ENCODE measurements at regions not wholly inside any gene's neighbourhood (a gene's known extent, or its start where the extent isn't known, plus 50 kb on each side); places are given as distances from the start of the nearest gene placed in this dataset.
"Not testable (repeated sequence)": the region's sequence is repeated elsewhere in the genome, so short reads cannot be mapped to it uniquely, and the experiment has no call there.

DNA sequence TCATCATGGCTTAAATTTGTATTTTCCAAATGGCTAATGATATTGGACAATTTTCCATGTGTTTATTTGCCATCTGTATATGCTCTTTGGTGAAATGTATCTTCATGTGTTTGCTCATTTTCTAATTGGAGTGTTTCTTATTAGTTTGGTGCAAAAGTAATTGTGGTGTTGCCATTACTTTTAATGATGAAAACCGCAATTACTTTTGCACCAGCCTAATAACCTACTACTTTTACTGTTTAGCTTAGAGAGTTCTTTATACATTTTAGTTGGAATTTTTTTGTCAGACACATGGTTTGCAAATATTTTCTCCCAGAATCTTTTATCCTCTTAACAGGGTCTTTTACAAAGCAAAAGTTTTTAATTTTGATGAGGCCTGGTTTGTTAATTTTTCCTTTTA is 141.0 kb upstream of the AGTR1 start:
- in situ Hi-C loops (cut with HindIII; ENCODE audit: low pct_ligation_motif_present, low pct_unique_long_range_greater_than_20kb, low sequenced_read_pairs) = no loop called here
- no peak for DNase-seq

DNA sequence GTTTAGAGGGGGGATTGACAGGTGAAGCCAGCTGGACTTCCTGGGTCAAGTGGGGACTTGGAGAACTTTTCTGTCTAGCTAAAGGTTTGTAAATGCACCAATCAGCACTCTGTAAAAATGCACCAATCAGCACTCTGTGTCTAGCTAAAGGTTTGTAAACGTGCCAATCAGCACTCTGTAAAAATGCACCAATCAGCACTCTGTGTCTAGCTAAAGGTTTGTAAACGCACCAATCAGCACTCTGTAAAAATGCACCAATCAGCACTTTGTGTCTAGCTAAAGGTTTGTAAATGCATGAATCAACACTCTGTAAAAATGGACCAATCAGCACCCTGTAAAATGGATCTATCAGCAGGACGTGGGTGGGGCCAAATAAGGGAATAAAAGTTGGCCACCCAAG is 120.1 kb upstream of the AGTR1 start:
- in situ Hi-C loops (cut with HindIII; ENCODE audit: low pct_ligation_motif_present, low pct_unique_long_range_greater_than_20kb, low sequenced_read_pairs); DNase-seq: not testable (repeated sequence)

DNA sequence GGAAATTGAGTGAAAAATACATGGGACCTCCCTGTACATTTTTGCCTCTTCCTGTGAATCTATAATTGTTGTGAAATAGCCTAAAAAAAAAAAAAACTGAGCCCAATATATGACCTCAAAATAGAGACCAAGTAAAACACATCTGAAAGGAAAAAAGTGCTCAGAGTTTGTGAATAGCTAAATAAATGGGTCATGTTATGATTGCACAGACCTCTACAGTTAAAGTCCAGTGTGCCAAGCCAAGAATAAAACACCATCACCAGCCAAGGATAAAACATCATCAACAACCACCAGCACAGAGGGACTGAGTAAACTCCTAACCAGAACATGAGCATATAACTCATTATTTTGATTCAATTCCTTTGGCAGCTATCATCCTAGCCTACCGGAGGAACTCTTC is 115.6 kb upstream of the AGTR1 start:
- in situ Hi-C loops (cut with HindIII; ENCODE audit: low pct_ligation_motif_present, low pct_unique_long_range_greater_than_20kb, low sequenced_read_pairs) = no loop called here
- DNase-seq = no peak

DNA sequence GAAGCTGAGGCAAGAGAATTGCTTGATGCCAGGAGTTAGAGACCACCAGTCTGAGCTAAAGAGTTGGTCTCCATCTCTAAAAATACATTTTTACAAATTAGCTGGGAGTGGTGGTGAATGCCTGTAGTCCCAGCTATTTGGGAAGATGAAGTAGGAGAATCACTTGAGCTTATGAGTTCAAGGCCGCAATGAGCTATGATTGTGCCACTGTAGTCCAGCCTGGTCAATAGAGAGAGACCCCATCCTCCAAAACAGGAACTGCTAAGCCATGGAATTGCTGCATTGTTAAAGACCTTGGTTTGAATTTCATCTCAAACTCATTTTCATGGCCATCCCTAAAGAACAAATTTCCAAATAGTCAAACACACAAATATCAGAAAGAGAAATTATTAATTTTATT is 113.9 kb upstream of the AGTR1 start:
- in situ Hi-C loops (cut with HindIII; ENCODE audit: low pct_ligation_motif_present, low pct_unique_long_range_greater_than_20kb, low sequenced_read_pairs) = no loop called here
- DNase-seq = no peak

DNA sequence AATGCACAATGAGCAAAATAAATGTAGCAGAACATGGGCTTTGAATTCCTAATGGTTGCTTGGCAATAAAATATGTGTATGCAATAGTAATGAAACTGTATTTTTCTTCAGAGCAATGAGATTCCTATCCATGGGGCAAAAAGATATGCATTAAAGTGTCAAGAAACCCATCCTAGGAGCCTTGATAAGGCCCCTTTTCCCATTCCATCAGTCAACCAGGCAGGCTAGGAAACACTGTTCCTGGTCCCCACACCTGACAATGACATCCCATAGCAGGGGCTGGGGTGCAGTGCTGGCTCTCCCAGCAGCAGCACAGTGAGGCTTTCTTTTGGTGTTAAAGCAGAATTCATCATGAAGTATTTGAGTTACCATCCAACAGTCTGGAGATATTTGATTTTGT is 113.3 kb upstream of the AGTR1 start:
- in situ Hi-C loops (cut with HindIII; ENCODE audit: low pct_ligation_motif_present, low pct_unique_long_range_greater_than_20kb, low sequenced_read_pairs) = no loop called here

DNA sequence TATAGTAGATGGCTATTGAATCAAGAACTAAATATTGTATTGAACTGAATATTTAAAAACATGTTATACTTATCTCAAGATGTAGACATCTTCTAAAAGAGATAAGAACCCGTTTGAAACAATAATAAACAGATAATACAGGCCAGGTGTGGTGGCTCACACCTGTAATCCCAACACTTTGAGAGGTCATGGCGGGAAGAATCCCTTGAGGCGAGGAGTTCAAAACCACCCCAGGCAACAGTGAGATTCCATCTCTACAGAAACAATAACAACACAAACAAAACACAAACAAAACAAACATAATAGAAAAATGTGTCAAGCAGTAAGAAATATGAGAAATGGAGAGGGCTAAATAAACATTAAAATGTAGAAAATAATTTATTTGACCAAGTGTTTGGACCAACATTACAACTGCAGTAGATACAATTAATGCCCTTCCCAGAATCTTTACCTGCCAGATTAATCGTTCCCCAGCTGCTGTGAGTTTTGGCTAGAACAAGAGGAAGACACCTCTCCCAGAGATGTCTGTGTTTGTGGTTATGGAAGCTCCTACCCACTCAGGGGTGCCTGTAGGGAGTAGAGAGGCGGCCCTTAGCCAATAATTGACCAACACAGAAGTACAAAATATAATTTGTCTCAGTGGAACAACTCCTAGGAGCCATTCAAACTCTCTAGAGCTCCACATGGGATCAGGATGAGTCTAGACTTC is 111.9 kb upstream of the AGTR1 start:
- no peak for DNase-seq
- in situ Hi-C loops (cut with HindIII; ENCODE audit: low pct_ligation_motif_present, low pct_unique_long_range_greater_than_20kb, low sequenced_read_pairs) = no loop called here

More for the DNA sequence above, 113.3 kb upstream of the AGTR1 start:
- no peak for DNase-seq

DNA sequence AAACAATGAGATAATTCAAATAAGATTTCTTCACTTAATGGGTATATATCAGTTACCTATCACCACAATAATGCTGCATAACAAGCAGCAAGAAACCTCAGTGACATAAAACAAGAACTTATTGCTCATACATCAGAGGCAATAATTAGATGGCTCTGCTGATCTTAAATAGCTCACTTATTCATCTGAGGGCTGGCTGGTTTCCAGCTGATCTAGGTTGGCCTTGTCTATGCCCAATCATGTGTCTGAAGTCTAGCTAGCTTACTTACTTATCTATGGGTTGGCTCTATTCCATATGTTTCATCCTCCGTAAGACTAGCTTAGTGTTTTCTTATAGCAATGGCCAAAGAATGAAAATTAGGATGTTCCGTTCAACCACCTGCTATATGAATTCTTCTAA is 109.4 kb upstream of the AGTR1 start:
- DNase-seq = no peak
- in situ Hi-C loops (cut with HindIII; ENCODE audit: low pct_ligation_motif_present, low pct_unique_long_range_greater_than_20kb, low sequenced_read_pairs) = no loop called here

DNA sequence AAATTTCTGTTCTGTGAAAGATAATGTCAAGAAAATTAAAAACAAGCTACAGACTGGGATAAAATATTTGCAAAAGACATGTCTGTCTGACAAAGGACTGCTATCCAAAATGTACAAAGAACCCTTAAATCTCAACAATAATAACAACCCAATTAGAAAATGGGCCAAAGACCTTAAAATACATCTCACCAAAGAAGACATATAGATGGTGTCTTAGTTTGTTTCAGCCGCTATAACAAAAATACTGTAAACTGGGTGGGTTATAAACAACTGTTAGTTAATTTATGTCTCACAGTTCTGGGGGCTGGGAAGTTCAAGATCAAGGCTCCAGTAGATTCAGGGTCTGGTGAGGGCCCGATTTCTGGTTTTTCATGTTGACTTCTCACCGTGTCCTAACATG is 106.2 kb upstream of the AGTR1 start:
- in situ Hi-C loops (cut with HindIII; ENCODE audit: low pct_ligation_motif_present, low pct_unique_long_range_greater_than_20kb, low sequenced_read_pairs) = no loop called here
- no peak for DNase-seq

DNA sequence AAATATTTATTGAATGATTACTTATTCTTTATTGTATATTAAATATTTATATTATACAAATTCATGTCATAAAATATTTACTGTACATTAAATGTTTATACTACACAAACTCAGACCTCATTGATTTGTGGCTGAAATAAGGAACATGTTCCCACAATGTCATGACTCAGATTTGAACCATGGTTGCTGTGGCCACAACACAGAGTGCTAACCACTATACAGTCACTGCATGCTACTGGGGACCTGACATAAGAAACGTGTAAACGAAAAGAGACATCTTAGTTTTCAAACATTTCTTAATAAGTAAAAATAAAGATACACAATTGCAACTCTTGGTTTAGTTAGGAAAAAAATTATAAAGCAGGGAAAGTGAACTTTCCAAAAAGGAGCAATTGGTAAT is 99.1 kb upstream of the AGTR1 start:
- in situ Hi-C loops (cut with HindIII; ENCODE audit: low pct_ligation_motif_present, low pct_unique_long_range_greater_than_20kb, low sequenced_read_pairs) = no loop called here
- DNase-seq = no peak

DNA sequence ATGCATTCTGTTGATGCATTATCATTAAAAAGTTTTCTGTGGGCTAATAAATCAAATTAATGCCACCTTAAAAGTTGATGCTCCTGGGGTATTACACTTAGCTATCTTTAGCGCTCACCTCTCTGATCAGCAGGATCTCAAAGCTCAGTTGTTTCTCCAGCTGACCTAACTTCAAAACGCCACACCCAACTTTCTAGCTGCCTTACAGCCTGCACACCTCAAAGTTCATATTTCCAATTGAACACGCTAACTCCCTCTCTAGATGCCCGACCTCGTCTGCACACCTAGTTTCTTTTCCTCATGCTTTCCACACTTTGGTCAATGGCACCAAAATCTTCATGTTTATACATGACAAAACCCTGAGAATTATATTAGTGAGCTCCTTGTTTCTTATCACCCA is 98.2 kb upstream of the AGTR1 start:
- no peak for DNase-seq
- in situ Hi-C loops (cut with HindIII; ENCODE audit: low pct_ligation_motif_present, low pct_unique_long_range_greater_than_20kb, low sequenced_read_pairs) = no loop called here

DNA sequence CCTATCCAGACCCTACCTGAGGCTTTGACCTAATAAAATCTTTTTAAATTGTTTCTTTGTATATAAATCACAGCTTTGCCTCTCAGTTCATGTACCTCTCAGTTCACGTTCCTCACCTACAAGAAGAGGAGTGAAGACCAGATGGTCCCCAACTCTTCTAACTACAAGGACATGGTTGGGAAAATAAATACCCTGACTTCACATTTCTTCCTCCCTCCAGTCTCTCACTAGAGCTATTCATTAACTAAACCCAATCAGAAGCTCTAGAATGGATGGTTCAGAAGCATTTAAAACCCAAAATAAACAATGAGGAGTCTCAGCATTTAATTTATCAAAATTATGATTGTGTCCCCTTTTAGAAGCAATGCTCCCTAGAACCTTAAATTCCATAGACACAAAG is 97.3 kb upstream of the AGTR1 start:
- no peak for DNase-seq
- in situ Hi-C loops (cut with HindIII; ENCODE audit: low pct_ligation_motif_present, low pct_unique_long_range_greater_than_20kb, low sequenced_read_pairs) = no loop called here

DNA sequence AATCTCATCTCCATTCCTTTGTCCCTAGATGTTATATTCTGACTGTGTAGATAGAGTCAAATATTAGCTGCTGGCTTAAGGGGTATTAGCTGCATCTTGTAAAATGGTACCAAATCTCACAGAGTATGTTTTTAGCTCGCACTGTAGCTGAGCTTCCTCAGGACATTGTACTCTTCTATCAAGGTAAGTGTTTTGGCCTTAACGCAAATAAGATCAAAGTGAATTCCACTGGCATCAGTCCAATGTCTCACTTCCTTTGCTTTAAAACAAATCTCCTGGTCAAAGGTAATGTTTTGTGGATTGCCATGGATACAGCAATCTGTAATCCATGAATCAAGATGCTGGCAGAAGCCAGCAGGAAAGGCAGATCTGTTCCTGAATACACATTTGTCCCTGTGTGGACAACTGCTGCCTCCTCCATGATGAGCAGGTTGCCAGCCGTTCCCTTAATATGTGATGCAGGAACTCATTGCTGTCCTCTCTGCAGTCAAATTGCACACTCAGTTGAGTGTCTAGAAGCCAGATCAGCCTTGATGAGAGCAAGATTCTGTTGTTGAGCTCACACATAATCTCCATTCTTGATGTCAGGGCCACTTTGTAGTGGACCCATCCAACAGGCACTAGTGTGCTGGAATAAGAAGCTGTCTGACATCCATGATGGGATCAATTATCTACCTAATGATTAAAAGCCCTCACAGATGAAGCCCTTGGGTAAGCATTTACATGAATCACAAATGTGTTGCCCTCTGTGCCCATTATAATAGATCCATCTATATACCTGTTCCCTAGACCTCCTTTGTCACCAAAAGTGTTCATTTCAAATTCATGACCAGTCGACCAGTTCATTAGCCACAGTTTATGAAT is 96.6 kb upstream of the AGTR1 start:
- DNase-seq = no peak
- in situ Hi-C loops (cut with HindIII; ENCODE audit: low pct_ligation_motif_present, low pct_unique_long_range_greater_than_20kb, low sequenced_read_pairs) = no loop called here

DNA sequence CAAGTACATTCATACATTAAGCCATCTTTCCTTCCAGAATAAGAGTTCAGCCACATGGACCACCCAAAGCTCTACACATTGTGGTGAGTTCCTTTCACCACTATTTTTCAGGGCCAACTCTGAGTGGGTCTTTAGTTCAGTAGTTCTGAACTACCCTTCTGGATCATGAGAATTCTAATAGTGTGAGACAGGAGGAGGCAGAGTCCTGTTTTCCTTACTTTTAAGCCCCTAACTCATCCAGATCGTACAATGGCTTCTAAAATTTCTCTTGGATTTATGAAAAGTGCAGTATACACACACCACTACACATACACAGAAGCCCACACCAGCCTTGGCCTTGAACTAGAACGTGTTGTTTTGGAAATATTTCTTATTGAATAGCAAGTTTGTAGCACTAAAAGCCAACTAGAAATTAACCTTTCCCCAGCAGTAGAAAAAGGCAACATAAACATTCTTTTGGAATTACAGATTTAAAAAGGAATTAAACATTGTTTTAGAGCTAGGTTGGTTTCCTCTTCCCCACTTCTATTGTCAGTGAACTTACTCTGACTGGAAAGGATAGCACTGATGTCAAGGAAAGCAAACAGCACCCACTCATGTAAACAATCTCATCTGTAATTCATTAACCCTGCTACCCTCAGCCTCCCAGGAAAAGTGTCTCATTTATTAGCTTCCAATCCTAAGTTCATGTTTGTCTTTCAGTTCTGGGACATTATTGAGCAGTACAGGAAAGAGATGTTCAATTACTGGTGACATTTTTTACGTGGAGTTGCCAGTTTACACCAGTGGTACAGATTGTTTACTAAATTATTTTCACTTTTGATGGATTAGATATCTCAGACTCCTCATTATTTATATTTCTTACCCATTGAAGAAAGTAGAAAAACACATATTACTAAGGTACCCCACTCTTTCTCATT is 95.7 kb upstream of the AGTR1 start:
- DNase-seq = no peak
- in situ Hi-C loops (cut with HindIII; ENCODE audit: low pct_ligation_motif_present, low pct_unique_long_range_greater_than_20kb, low sequenced_read_pairs) = no loop called here

DNA sequence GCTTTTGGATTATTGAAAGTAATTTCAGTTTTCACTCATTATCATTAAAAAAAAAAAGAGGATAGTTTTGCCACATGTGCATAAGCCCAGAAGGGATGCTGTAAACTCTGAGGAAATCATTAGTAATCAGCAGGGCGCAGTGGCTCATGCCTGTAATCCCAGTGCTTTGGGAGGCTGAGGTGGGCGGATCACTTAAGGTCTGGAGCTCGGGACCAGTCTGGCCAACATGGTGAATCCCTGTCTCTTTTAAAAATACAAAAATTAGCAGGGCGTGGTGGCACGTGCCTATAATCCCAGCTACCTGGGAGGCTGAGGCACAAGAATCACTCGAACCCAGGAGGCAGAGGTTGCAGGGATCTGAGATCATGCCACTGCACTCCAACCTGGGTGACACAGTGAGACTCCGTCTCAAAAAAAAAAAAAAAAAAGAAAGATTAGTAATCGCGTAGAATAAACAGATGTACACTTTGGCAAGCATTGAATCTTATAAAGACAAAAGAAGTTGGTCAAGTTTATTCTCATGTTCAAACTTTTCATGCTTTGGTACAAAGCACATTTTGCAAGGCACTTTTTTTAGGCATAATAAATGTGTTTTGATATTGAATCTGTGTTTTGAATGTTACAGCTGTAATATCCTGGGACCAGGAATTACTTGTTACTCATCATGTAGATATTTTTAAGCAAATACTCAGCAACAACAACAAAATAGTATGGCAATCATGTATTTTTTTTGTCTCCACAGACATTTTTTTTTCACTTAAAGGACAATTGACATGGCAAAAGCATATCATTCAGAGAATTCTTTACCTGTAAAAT is 93.2 kb upstream of the AGTR1 start:
- DNase-seq = no peak

DNA sequence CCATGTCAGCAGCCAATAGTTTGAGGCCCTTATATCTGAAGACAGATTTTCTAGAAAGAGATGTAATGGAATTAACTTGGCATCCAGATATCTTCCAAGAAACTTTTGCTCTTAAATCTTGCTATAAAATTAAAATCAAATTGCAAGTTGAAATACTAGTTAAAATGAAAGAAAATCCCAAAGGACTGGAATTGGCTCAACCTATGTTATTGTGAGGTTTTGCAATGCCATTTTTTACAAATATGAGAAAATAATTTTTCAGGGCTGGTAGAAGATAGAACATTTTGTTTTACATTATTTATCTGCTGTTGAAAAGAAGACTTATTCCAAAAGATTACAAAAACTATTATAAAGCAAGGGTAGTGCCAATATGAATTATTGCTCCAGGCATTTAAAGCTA is 92.2 kb upstream of the AGTR1 start:
- in situ Hi-C loops (cut with HindIII; ENCODE audit: low pct_ligation_motif_present, low pct_unique_long_range_greater_than_20kb, low sequenced_read_pairs) = no loop called here
- DNase-seq = no peak

More for the DNA sequence above, 93.2 kb upstream of the AGTR1 start:
- in situ Hi-C loops (cut with HindIII; ENCODE audit: low pct_ligation_motif_present, low pct_unique_long_range_greater_than_20kb, low sequenced_read_pairs) = no loop called here

DNA sequence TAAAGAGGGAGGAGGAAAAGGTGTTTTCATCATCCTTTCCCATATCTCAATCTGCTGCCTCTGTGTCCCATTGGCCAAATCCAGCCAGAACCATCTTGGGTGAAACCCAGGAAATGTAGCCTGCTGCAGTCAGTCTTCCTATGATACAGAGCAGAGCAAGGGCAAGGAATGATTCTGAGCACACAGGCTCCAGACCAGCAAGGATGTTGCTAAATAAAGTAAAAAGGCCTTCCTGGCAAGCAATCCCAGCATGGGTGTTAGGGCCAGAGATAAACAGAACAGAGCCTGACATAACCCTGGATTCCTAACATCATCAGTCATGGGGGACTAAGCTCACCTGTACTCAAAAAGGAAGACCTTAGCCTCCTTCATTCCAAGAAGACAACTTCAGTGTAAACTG is 90.7 kb upstream of the AGTR1 start:
- in situ Hi-C loops (cut with HindIII; ENCODE audit: low pct_ligation_motif_present, low pct_unique_long_range_greater_than_20kb, low sequenced_read_pairs) = no loop called here
- no peak for DNase-seq

DNA sequence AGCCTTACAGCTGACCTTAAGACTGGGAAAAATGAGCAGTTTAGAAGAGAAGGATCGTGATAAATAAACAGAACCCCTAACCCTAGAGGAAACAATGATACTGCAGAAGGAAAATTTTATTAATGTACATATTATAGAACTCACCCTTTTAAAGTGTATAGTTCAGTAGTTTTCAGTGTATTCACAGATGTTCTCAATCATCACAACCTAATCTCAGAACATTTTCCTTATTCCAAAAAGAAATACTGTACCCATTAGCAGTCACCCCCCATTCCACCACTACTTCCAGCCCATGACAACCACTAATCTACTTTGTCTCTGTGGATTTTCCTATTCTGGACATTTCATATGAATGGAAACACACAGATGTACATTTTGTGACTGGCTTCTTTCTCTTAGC is 90.2 kb upstream of the AGTR1 start:
- no peak for DNase-seq
- in situ Hi-C loops (cut with HindIII; ENCODE audit: low pct_ligation_motif_present, low pct_unique_long_range_greater_than_20kb, low sequenced_read_pairs) = no loop called here

DNA sequence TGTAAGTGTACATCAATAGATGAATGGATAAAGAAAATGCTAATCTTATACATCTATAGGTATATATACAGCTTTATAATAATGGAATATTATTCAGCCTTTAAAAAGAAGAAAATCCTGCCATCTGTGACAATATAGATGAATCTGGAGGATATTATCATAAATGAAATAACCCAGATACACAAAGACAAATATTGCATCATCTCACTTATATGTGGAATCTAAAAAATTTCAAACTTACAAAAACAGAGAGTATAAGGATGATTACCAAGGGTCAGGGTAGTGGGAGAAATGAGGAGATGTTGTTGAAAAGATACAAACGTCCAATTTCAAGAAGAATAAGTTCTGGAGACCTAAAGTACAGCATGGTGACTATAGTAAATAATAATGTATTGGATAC is 85.4 kb upstream of the AGTR1 start:
- in situ Hi-C loops (cut with HindIII; ENCODE audit: low pct_ligation_motif_present, low pct_unique_long_range_greater_than_20kb, low sequenced_read_pairs) = no loop called here
- no peak for DNase-seq
